K562 (cell line): ENCODE measurements at regions not wholly inside any gene's neighbourhood (a gene's known extent, or its start where the extent isn't known, plus 50 kb on each side); places are given as distances from the start of the nearest gene placed in this dataset.

Experiments
- ATAC-seq: fragments of 200-7000 bp; cut with Tn5 transposase; 3 replicates; pipeline ENCODE4 v1.9.1; 2020; ENCODE audit warnings: moderate library complexity
- BruUV-seq: library from RNA; stranded (reverse); fragments of 400-500 nt; replicated peaks from 2 replicates; lab custom pipeline; 2021; lab: Mats Ljungman, UMichigan
- CTCF ChIA-PET: fragments of 300-600 bp; formaldehyde crosslinking; extraction: SDS; loops from one replicate; lab custom pipeline; 2021; ENCODE audit warnings: low intra/inter-chr PET ratio; lab: Yijun Ruan, JAX
- POLR2A ChIA-PET: fragments of 300-600, 350-650 bp; sonication (Branson Sonifier 250); formaldehyde crosslinking; extraction: SDS; loops from one replicate; lab custom pipeline; 2021; ENCODE audit warnings: antibody characterized with exemption, inconsistent platforms; lab: Yijun Ruan, JAX
- DNase-seq, 4 experiments: peaks; one replicate each; pipeline versions ENCODE4 v3.0.0 to v3.0.0-alpha.2; 2011 to 2018; ENCODE audit warnings: low spot score in 3 of 4, mixed read lengths in 3 of 4; ENCODE audit errors: extremely low read depth in 1 of 4
- FAIRE-seq: peaks from 2 replicates; lab custom pipeline; 2011; peaks lifted over from hg19 to GRCh38; lab: Jason Lieb, UNC
- H2AFZ ChIP-seq: 2 replicates; pipeline ENCODE4 v1.6.0; 2011; ENCODE audit warnings: low read depth, low read length, control low read depth, inconsistent platforms
- H3K27ac ChIP-seq: fragments of 200-600 bp; 3 replicates; pipeline ENCODE4 v1.8.0; 2011; ENCODE audit warnings: low read depth, mild to moderate bottlenecking, control low read depth, inconsistent platforms, low read length, moderate library complexity, mixed read lengths; ENCODE audit errors: extremely low read depth
- H3K27me3 ChIP-seq, 2 experiments: fragments of 300-600 bp in 1 of 2; 2 replicates in 1 of 2; 3 replicates in 1 of 2; pipeline versions ENCODE4 v1.6.0 to v1.8.0; 2011; ENCODE audit warnings: inconsistent platforms in 2 of 2, low read length in 2 of 2, mild to moderate bottlenecking in 1 of 2, mixed read lengths in 1 of 2, moderate library complexity in 1 of 2; ENCODE audit not compliant: control insufficient read depth in 2 of 2, insufficient read depth in 2 of 2
- H3K36me3 ChIP-seq: fragments of 300-600 bp; 3 replicates; pipeline ENCODE4 v1.8.0; 2011; ENCODE audit warnings: mild to moderate bottlenecking, low read length, inconsistent platforms; ENCODE audit not compliant: control insufficient read depth, insufficient read depth
- H3K4me1 ChIP-seq, 2 experiments: fragments of 200-600 bp in 1 of 2; replicated peaks in 1 of 2; 2 replicates in 1 of 2; 3 replicates in 1 of 2; pipeline versions ENCODE4 v1.5.1 to v1.8.0; 2011; ENCODE audit warnings: inconsistent platforms in 2 of 2, low read length in 2 of 2, mild to moderate bottlenecking in 1 of 2, mixed read lengths in 1 of 2, moderate library complexity in 1 of 2; ENCODE audit not compliant: control insufficient read depth in 2 of 2, insufficient read depth in 2 of 2
- H3K4me2 ChIP-seq: 2 replicates; pipeline ENCODE4 v1.6.1; 2011; ENCODE audit warnings: low read length, control low read depth, inconsistent platforms, mixed read lengths; ENCODE audit not compliant: insufficient read depth
- H3K4me3 ChIP-seq: fragments of 200-600 bp; sonication (generic), shearing (Covaris generic); 2 replicates; pipeline ENCODE4 v1.5.1; 2016; ENCODE audit warnings: control low read depth, inconsistent platforms
- H3K79me2 ChIP-seq: fragments of 200-600 bp; 3 replicates; pipeline ENCODE4 v1.8.0; 2011; ENCODE audit warnings: low read length, inconsistent platforms; ENCODE audit not compliant: control insufficient read depth, insufficient read depth
- H3K9ac ChIP-seq, 2 experiments: 2 replicates each; pipeline versions ENCODE4 v1.6.0 to v1.6.1; 2011; ENCODE audit warnings: low read depth in 2 of 2, low read length in 2 of 2, control low read depth in 1 of 2, inconsistent platforms in 1 of 2, mild to moderate bottlenecking in 1 of 2, mixed read lengths in 1 of 2; ENCODE audit not compliant: insufficient read depth in 1 of 2
- H3K9me1 ChIP-seq: one replicate; pipeline ENCODE4 v1.6.0; 2011; ENCODE audit warnings: inconsistent platforms, mild to moderate bottlenecking, low read length, moderate library complexity; ENCODE audit not compliant: control insufficient read depth, insufficient read depth
- H3K9me3 ChIP-seq: replicated peaks from 2 replicates; pipeline ENCODE4 v1.5.1; 2011; ENCODE audit warnings: low read depth, low read length, inconsistent platforms; ENCODE audit not compliant: control insufficient read depth, insufficient read depth
- H4K20me1 ChIP-seq: replicated peaks from 2 replicates; pipeline ENCODE4 v1.6.1; 2011; ENCODE audit warnings: low read length, inconsistent platforms, mixed read lengths; ENCODE audit not compliant: control insufficient read depth, insufficient read depth
- CTBP1 ChIP-seq: fragments of 450-650 bp; IDR thresholded peaks from 2 replicates; pipeline ENCODE4 v1.6.1; 2016; ENCODE audit warnings: borderline replicate concordance
- FOS ChIP-seq: IDR thresholded peaks from 3 replicates; pipeline ENCODE4 v1.6.1; 2011; ENCODE audit not compliant: insufficient read length; ENCODE audit errors: extremely low read depth
- FOXK1 ChIP-seq: sonication (generic); formaldehyde crosslinking; IDR thresholded peaks from 2 replicates; pipeline ENCODE4 v1.8.0; 2022; ENCODE audit warnings: missing genetic modification reagents, mild to moderate bottlenecking, borderline replicate concordance
- HMGXB4 ChIP-seq: sonication (generic); formaldehyde crosslinking; IDR thresholded peaks from 2 replicates; pipeline ENCODE4 v1.8.1; 2023; ENCODE audit warnings: mild to moderate bottlenecking, missing genetic modification reagents
- JUN ChIP-seq, 2 experiments: sonication (generic) in 1 of 2; formaldehyde crosslinking in 1 of 2; IDR thresholded peaks; 2 replicates each; pipeline versions ENCODE4 v1.6.1 to v1.8.0; 2012 to 2022; ENCODE audit warnings: borderline replicate concordance in 2 of 2, mild to moderate bottlenecking in 2 of 2, improper control_type of control experiment in 1 of 2, low read depth in 1 of 2, low read length in 1 of 2, missing genetic modification reagents in 1 of 2
- MTA3 ChIP-seq: fragments of 450-650 bp; formaldehyde crosslinking; IDR thresholded peaks from 2 replicates; pipeline ENCODE4 v1.6.1; 2017; ENCODE audit warnings: mild to moderate bottlenecking, borderline replicate concordance
- TGIF2 ChIP-seq: sonication (generic); formaldehyde crosslinking; IDR thresholded peaks from 2 replicates; pipeline ENCODE4 v1.8.1; 2022; ENCODE audit warnings: mild to moderate bottlenecking, missing genetic modification reagents, moderate library complexity
- ZNF224 ChIP-seq: sonication (generic); formaldehyde crosslinking; IDR thresholded peaks from 2 replicates; pipeline ENCODE4 v1.8.0; 2022; ENCODE audit warnings: mild to moderate bottlenecking, missing genetic modification reagents
- ZNF41 ChIP-seq: fragments of 250-450 bp; sonication (Bioruptor Pico); conservative IDR thresholded peaks from 2 replicates; pipeline ENCODE4 v1.4.0; 2020; ENCODE audit warnings: mild to moderate bottlenecking
- WGBS: fragments of 100-300 bp; shearing (Covaris generic); methylation state at CpG from one replicate; pipeline ENCODE4 v1.1.6; 2016; ENCODE audit warnings: low coverage, mixed read lengths; ENCODE audit not compliant: insufficient coverage; ENCODE audit errors: missing lambda C conversion rate; 5-methylcytosine and 5-hydroxymethylcytosine counted together
- in situ Hi-C: fragments of 300-500 bp; cut with MboI; formaldehyde crosslinking; loops from 4 replicates; pipeline ENCODE4 v1.15.0; 2018; ENCODE audit warnings: inconsistent platforms, mixed read lengths
- intact Hi-C: fragments of 100-400 bp; cut with micrococcal nuclease; formaldehyde crosslinking; loops from 2 replicates; pipeline ENCODE4 v1.14.2; 2022
- TF ChIP-seq, protein P1 (sequence below): fragments of 450-650 bp; IDR thresholded peaks from 2 replicates; pipeline ENCODE4 v1.6.1; 2016; ENCODE audit warnings: missing biosample characterization, missing genetic modification characterization
- TF ChIP-seq, protein P2 (sequence below): fragments of 450-650 bp; formaldehyde crosslinking; IDR thresholded peaks from 2 replicates; pipeline ENCODE4 v1.4.0; 2020; ENCODE audit warnings: mild to moderate bottlenecking, moderate library complexity
- TF ChIP-seq, protein P3 (sequence below): fragments of 250-450 bp; sonication (Bioruptor Pico); IDR thresholded peaks from 2 replicates; pipeline ENCODE4 v1.9.0; 2021; ENCODE audit warnings: mild to moderate bottlenecking

DNA sequence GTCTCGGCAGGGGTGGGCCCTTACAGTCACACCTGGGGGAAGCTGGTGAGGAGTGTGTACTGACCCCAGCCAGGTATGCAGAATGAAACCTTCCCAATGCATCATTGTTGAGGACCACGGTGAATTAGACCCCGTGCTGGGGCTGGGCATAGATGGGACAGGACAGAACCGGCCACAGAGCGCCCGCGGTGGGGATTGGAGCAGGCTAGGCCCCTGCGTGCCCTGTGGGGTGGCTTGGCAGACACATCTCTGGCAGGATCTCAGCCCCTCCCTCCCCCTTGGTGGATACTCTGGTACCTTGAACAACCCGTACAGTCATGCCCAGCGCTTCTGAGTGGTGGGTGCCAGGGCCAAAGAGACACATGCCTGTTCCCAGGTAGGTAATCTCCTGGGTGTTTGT lies 200.6 kb downstream of the TEX29 start:
- no peaks in the 10 kb centered on the region for H3K9me1 ChIP-seq
- no peak overlapping the region for H3K9ac ChIP-seq
- H3K4me1 ChIP-seq: no peaks in the 10 kb centered on the region
- TF ChIP-seq FOS (no peak), MTA3 (no peak), ZNF224 (CRISPR knock-in tag) (no peak), JUN (IDR thresholded peaks at IDR 0.05; ENCODE audit: borderline replicate concordance, low read depth, low read length) (no peak), JUN (CRISPR knock-in tag; IDR thresholded peaks at IDR 0.05; ENCODE audit: borderline replicate concordance) (no peak), ZNF41 (CRISPR knock-in tag) (no peak), HMGXB4 (CRISPR knock-in tag) (no peak), FOXK1 (CRISPR knock-in tag) (no peak), TGIF2 (CRISPR knock-in tag) (no peak), CTBP1 (no peak)
- TF ChIP-seq, protein P1, sequence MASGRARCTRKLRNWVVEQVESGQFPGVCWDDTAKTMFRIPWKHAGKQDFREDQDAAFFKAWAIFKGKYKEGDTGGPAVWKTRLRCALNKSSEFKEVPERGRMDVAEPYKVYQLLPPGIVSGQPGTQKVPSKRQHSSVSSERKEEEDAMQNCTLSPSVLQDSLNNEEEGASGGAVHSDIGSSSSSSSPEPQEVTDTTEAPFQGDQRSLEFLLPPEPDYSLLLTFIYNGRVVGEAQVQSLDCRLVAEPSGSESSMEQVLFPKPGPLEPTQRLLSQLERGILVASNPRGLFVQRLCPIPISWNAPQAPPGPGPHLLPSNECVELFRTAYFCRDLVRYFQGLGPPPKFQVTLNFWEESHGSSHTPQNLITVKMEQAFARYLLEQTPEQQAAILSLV: no peak
- TF ChIP-seq, protein P2, sequence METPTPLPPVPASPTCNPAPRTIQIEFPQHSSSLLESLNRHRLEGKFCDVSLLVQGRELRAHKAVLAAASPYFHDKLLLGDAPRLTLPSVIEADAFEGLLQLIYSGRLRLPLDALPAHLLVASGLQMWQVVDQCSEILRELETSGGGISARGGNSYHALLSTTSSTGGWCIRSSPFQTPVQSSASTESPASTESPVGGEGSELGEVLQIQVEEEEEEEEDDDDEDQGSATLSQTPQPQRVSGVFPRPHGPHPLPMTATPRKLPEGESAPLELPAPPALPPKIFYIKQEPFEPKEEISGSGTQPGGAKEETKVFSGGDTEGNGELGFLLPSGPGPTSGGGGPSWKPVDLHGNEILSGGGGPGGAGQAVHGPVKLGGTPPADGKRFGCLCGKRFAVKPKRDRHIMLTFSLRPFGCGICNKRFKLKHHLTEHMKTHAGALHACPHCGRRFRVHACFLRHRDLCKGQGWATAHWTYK (CRISPR knock-in tag): no peak
- TF ChIP-seq, protein P3, sequence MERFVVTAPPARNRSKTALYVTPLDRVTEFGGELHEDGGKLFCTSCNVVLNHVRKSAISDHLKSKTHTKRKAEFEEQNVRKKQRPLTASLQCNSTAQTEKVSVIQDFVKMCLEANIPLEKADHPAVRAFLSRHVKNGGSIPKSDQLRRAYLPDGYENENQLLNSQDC (CRISPR knock-in tag): no peak
- intact Hi-C loops: no loop called here
- no peak overlapping the region for H3K4me3 ChIP-seq
- no peak overlapping the region for H3K4me2 ChIP-seq
- in situ Hi-C loops: no loop called here
- ChIA-PET CTCF (no interaction called here), POLR2A (interaction anchor here (0.5 kb wide), 1 partner anchor 651 kb away, joined by 3 read pairs; no protein-coding TSS in a partner anchor)
- H3K36me3 ChIP-seq: no peaks in the 10 kb centered on the region
- H3K27me3 ChIP-seq: peaks cover 0 to 17% of the 10 kb centered on the region in 2 experiments; a peak in 2 of 5 replicates
- ATAC-seq: no peak
- no TSS peak for BruUV-seq
- FAIRE-seq: no peak
- no peak for DNase-seq
- 0% methylated on average over 5 of the region's 10 CpGs for WGBS
- H2AFZ ChIP-seq: no peak overlapping the region
- H3K27ac ChIP-seq: no peak overlapping the region
- H3K9me3 ChIP-seq: no peaks in the 10 kb centered on the region
- H3K79me2 ChIP-seq: no peaks in the 10 kb centered on the region
- no peaks in the 10 kb centered on the region for H4K20me1 ChIP-seq
